ENCODE measurements at regions not wholly inside any gene's neighbourhood (a gene's known extent, or its start where the extent isn't known, plus 50 kb on each side); places are given as distances from the start of the nearest gene placed in this dataset.

- no peak for DNase-seq
These were observed 195.4 kb upstream of the FGGY start for GRCh38 chr1:59101518-59101917.

GRCh38 chr1:59103457-59103856, 193.4 kb upstream of the FGGY start:
- no peak for DNase-seq

DNA sequence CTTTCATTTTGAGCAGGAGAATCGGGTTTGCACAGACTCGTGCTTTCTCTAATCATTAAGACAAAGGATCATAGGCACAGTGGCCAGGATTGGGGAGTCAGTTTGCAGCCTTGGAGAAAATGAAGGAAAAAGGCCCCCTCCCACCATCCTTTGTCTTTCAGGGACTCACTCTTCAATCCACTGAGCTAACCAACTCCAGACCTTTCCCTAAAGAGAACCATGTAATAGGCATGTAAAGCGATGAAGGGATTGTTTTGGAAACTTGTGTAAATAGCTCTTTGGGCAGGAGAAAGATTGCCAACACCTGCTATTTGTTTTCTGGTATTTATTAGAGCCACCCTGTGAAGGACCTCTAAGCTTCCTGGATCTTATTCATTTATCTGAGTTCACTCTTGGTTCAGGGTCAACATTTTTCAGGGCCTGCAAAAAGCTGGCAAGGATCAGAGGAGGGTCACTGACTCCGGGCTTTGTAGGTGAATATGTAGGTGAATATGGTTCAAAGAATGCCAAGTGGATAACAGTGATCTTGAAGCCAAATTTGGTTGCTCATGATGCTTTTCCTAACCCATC, 192.6 kb upstream of the FGGY start:
- DNase-seq = no peak

- no peak for DNase-seq
These were observed 191.1 kb upstream of the FGGY start for GRCh38 chr1:59105548-59106507.

GRCh38 chr1:59107516-59107915, 189.4 kb upstream of the FGGY start:
- DNase-seq = no peak

GRCh38 chr1:59107916-59108315, 189.0 kb upstream of the FGGY start:
- no peak for DNase-seq

DNA sequence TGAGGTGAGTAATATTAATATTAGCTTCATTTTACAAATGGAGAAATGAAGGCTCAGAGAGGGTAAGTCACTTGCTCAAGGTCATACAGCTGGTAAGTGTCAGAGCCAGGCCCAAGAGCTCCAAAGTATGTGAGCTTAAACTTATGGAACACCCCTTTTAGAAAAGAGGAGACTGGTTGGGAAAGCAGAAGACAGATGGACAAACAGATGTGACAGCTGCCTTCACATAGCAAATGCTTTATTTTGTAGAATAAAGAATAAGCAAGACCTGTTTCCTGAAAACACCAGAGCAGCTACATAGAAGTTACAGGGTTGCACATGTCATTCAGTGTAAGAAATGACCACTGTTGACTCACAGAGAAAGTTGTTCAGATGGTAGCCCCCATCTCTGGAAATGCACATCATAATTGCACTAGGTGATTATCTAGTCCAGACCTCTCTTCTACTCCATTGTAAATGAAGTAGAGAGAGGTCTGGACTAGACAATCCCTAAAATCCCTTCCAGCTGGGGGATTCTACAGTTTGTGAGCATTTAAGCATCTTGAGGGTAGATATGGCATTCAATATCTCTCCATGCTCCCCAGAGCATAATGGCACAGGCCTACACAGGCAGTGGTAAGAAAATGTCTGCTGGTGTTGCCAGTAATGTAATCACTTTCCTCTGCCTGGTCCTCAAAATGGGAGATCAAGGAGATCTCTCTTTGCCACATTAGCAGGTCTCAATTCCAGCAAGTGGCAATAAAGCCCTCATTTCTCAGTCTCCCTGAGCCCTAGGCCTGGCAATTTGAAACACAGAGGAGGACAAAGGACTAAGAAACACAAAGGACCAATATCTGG, 188.2 kb upstream of the FGGY start:
- no peak for DNase-seq

DNA sequence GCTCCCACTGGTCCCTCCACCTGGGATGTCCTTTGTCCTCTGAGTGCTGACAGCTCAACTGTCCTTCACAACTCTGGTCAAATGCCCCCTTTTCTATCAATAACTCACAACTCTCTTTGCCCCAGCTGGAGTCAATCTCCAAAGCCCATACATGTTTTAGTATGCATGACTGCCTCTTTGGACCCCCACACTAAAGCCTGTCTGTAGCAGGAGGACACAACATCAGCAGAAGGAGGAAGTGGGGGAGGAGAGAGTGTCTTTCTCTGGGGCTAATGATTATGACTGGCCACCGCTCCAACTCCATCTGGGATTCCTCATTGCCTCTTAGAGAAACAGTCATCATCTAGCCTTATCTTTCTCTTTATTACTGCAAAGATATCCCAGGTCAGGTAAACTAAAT, 186.6 kb upstream of the FGGY start:
- DNase-seq = no peak

DNA sequence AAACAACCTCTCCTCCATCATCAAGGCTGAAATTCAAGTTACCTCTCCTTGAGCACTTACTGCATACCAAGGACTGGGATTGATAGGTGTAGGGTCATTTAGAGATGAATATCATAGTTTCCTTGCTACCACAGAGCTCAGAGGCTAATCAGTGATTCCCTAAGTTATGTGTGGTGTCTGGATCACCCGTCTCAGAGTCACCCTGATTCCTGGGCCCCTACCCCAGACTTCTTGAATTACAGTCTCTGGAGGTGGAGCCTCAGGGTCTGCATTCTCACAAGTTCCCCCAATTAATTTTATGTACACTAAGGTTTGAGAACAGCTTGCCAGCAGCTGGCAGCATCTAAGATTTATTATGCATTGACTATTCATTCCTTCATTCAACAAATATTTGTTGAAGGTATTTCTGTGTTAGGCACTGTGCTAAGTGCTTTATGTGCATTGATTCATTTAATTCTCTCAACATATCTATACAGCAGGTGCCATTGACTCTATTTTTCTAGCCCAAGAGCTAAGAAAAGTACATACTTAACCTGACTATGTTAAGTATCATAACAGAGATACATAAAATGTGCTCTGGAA, 182.9 kb upstream of the FGGY start:
- DNase-seq = no peak

GRCh38 chr1:59115865-59116264, 181.0 kb upstream of the FGGY start:
- DNase-seq = no peak

DNA sequence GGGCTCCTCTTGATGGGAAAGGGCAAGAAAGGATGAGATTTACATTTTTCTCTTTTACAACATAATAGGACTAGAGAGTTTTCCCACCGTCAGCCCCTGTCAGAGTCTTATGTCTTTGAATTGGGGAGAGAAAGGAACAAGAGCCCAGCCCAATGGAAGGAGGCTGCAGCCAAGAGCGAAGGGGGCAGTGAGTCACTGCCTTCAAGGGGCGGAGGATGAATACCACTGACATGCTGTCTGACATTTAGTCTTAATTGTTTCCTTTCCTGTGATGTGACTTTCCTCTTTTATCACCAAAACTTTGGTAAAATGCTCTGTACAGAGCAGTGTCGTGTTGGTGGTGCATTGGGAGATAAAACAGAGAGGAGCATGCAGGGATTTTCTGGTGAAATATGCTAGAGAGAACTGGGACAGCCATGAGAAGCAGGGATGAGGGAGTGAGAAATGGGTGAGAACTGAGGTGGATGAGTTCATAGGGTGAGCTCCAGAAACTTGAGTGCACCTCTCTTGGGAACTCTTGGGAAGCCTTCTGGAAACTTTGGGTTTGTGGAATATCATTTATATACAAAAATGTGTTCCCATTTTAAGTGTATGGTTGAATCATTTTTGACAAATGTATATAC, 179.9 kb upstream of the FGGY start:
- DNase-seq = no peak

DNA sequence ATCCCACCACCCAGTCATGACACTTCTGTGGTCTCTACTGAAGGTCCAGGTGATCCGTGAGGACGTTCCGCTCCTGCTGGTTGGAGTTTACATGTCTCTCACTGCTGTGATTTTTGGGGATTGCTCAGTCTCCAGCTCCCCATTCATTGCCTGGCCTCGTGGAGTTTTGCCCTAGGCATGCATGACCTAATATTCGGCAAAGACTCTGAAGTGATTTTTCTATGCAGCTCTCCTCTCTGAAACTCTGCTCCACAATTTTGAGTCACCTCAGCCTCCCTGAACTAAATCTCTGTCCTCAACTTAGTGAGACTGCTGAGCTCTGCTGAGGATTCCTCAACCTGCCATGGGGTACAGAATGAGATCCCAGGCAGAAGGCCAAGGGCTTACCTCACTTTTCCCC, 174.4 kb upstream of the FGGY start:
- DNase-seq = no peak

GRCh38 chr1:59123081-59123681, 173.7 kb upstream of the FGGY start:
- DNase-seq = no peak

DNA sequence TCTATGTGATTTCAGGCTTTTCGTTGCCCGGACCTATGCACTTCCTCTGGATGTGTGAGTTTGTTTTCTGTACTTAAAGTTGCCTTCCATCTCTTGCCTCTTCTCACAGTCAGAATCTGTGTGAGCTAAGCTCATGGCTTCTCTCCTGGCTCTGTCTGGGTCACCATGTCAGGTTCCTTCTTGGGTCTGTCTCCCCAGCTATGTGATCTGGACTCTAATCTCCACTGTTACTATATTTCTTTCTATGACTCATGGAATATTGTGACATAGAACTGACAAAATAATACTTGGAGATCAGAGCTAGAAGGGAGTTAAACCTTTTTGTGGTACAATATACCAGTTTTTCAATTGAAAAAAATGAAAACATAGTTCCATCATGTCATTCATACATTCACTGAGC, 172.7 kb upstream of the FGGY start:
- DNase-seq = no peak

GRCh38 chr1:59125154-59125553, 171.7 kb upstream of the FGGY start:
- DNase-seq = no peak

DNA sequence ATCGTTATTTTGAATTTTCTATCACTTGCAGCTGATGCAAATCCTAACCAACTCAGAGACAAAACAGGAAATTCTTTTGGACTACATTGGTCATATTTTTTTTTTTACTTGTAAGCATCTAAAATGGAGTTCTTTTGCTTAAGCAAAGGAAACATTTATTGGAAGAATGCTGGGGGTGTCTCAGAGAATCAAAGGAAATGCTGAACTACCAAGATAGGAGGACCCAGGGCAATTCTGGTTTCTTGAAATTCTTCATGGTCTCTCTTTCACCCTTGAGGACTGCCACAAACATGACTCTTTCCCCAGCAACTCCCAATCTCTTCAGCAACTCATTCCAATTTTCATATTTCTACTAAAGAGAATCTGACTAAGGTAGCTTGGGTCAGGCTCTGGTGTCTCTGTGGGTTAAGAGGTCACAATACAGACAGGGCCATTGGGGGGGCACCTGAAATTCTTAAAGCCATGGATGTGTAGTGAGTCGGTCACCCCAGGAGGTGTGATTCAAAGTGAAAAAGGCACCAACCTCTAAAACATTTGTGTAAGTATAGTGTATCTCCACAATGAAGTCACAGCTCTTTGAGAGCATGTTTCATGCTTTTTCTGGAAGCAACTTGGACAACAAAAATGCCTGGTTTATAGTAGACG, 171.1 kb upstream of the FGGY start:
- no peak for DNase-seq

GRCh38 chr1:59126366-59126765, 170.5 kb upstream of the FGGY start:
- DNase-seq = no peak

- no peak for DNase-seq
These were observed 168.6 kb upstream of the FGGY start for GRCh38 chr1:59128239-59128736.

- DNase-seq = no peak
These were observed 168.1 kb upstream of the FGGY start for GRCh38 chr1:59128784-59129227.

GRCh38 chr1:59132295-59132694, 164.6 kb upstream of the FGGY start:
- no peak for DNase-seq

DNA sequence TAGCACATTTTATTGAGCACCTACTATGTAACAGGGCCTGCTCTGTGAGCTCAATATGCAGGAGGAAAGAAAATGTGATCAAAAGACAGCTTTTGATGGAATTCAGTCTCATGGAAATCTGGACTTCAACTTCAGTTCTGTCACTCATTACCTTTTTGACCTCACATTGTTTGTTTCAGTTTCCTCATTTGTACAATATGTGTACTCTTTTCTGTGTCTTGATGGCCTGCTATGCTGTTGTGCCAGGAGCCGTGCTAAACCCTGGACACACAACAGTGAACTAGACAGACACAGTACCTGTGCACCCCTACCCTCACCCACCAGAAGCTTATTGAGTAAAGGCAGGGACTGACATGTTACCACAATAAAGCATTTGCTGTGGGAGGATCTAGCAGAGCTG, 162.9 kb upstream of the FGGY start:
- no peak for DNase-seq
